AML-193 (cell line): ENCODE measurements at regions not wholly inside any gene's neighbourhood (a gene's known extent, or its start where the extent isn't known, plus 50 kb on each side); places are given as distances from the start of the nearest gene placed in this dataset.

Experiments used
- DNase-seq, 2 experiments: peaks; one replicate each; lab custom pipeline; 2025; lab: John Stamatoyannopoulos, UW

- DNase-seq, result no peak
These were observed 269.1 kb upstream of the CD180 start for GRCh38 chr5:67465537-67466207.

- no peak for DNase-seq
These were observed 265.5 kb upstream of the CD180 start for GRCh38 chr5:67462147-67462546.

- DNase-seq, result no peak
These were observed 262.7 kb upstream of the CD180 start for GRCh38 chr5:67459253-67459652.

- no peak for DNase-seq
These were observed 259.4 kb upstream of the CD180 start for GRCh38 chr5:67455970-67456369.

GRCh38 chr5:67454957-67455561 is 258.5 kb upstream of the CD180 start:
- DNase-seq, result no peak

- DNase-seq, result no peak
These were observed 256.7 kb upstream of the CD180 start for GRCh38 chr5:67453111-67453905.

- no peak for DNase-seq
These were observed 255.2 kb upstream of the CD180 start for GRCh38 chr5:67451640-67452279.

- DNase-seq, result no peak
These were observed 251.1 kb upstream of the CD180 start for GRCh38 chr5:67447732-67448131.

- DNase-seq, result no peak
These were observed 241.6 kb upstream of the CD180 start for GRCh38 chr5:67437905-67438845.

GRCh38 chr5:67435032-67435431 is 238.4 kb upstream of the CD180 start:
- no peak for DNase-seq

- no peak for DNase-seq
These were observed 237.9 kb upstream of the CD180 start for GRCh38 chr5:67434466-67434865.

GRCh38 chr5:67432606-67433005 is 236.0 kb upstream of the CD180 start:
- no peak for DNase-seq

GRCh38 chr5:67431191-67431590 is 234.6 kb upstream of the CD180 start:
- no peak for DNase-seq

GRCh38 chr5:67427850-67428298 is 231.3 kb upstream of the CD180 start:
- no peak for DNase-seq

GRCh38 chr5:67426961-67427849 is 230.6 kb upstream of the CD180 start:
- DNase-seq, result no peak

- DNase-seq, result no peak
These were observed 228.9 kb upstream of the CD180 start for GRCh38 chr5:67425514-67425913.

- DNase-seq, result no peak
These were observed 221.2 kb upstream of the CD180 start for GRCh38 chr5:67417839-67418238.

GRCh38 chr5:67416986-67417385 is 220.4 kb upstream of the CD180 start:
- no peak for DNase-seq

GRCh38 chr5:67416133-67416937 is 219.7 kb upstream of the CD180 start:
- DNase-seq, result no peak

- DNase-seq, result no peak
These were observed 218.1 kb upstream of the CD180 start for GRCh38 chr5:67414712-67415111.
